Natural killer cell (primary cell): ENCODE measurements at regions not wholly inside any gene's neighbourhood (a gene's known extent, or its start where the extent isn't known, plus 50 kb on each side); places are given as distances from the start of the nearest gene placed in this dataset.

Source experiments
- ATAC-seq, 3 donors: fragments of 150-1000 bp in 2 of 3; fragments of 200-7000 bp in 1 of 3; cut with Tn5 transposase; 1 replicate in 1 of 3; 2 replicates in 2 of 3; pipeline ENCODE4 v1.10.0; 2021; ENCODE audit warnings: mild to moderate bottlenecking in 2 of 3, moderate library complexity in 2 of 3
- DNase-seq, 2 donors: peaks; one replicate each; pipeline versions ENCODE4 v3.0.0 to v3.0.0-alpha.2; 2013 to 2021; ENCODE audit warnings: mixed read lengths in 1 of 2
- H3K27ac ChIP-seq: one replicate; pipeline ENCODE4 v1.5.1; 2013; ENCODE audit warnings: mild to moderate bottlenecking, low read length
- H3K27me3 ChIP-seq: one replicate; pipeline ENCODE4 v1.6.1; 2013; ENCODE audit warnings: low read length; ENCODE audit not compliant: control insufficient read depth, insufficient read depth
- H3K36me3 ChIP-seq: one replicate; pipeline ENCODE4 v1.6.1; 2013; ENCODE audit warnings: low read length; ENCODE audit not compliant: control insufficient read depth, insufficient read depth
- H3K4me1 ChIP-seq: one replicate; pipeline ENCODE4 v1.6.1; 2013; ENCODE audit warnings: low read length; ENCODE audit not compliant: control insufficient read depth, insufficient read depth
- H3K4me3 ChIP-seq: one replicate; pipeline ENCODE4 v1.5.1; 2013; ENCODE audit warnings: low read length
- H3K9me3 ChIP-seq: one replicate; pipeline ENCODE4 v1.6.1; 2013; ENCODE audit warnings: low read length; ENCODE audit not compliant: control insufficient read depth, insufficient read depth
- H3K27ac Mint-ChIP-seq, 2 donors: one replicate each; pipeline ENCODE4 v1.8.0; 2022; ENCODE audit warnings: mild to moderate bottlenecking in 2 of 2, mixed read lengths in 2 of 2, moderate library complexity in 1 of 2
- H3K27me3 Mint-ChIP-seq, 2 donors: one replicate each; pipeline ENCODE4 v1.8.0; 2022; ENCODE audit warnings: low read depth in 2 of 2, mixed read lengths in 2 of 2
- H3K36me3 Mint-ChIP-seq: one replicate; pipeline ENCODE4 v1.8.0; 2022; ENCODE audit warnings: mixed read lengths
- H3K4me1 Mint-ChIP-seq, 2 donors: one replicate each; pipeline ENCODE4 v1.8.0; 2022; ENCODE audit warnings: mixed read lengths in 2 of 2
- H3K4me3 Mint-ChIP-seq: one replicate; pipeline ENCODE4 v1.8.0; 2022; ENCODE audit warnings: mild to moderate bottlenecking, moderate library complexity, mixed read lengths
- H3K9me3 Mint-ChIP-seq, 2 donors: one replicate each; pipeline ENCODE4 v1.8.0; 2022; ENCODE audit warnings: mixed read lengths in 2 of 2
- CTCF ChIP-seq: fragments of 200-600 bp; IDR thresholded peaks from one replicate; pipeline ENCODE4 v1.8.0; 2022; ENCODE audit warnings: antibody characterized with exemption
- WGBS: methylation state at CpG from one replicate; pipeline ENCODE4 v1.1.7; 2013; ENCODE audit warnings: missing lambda C conversion rate; ENCODE audit not compliant: insufficient coverage; 5-methylcytosine and 5-hydroxymethylcytosine counted together
- intact Hi-C: fragments of 100-400 bp; cut with micrococcal nuclease; formaldehyde crosslinking; loops from one replicate; pipeline ENCODE4 v1.14.2; 2022

- H3K27ac Mint-ChIP-seq: no peak overlapping the region
- H3K4me3 Mint-ChIP-seq: no peak overlapping the region
- Histone ChIP-seq H3K27me3 (no peaks in the 10 kb centered on the region), H3K9me3 (no peaks in the 10 kb centered on the region), H3K4me1 (no peaks in the 10 kb centered on the region), H3K4me3 (no peak overlapping the region), H3K36me3 (no peaks in the 10 kb centered on the region), H3K27ac (no peak overlapping the region)
- DNase-seq (no peak), ATAC-seq (no peak)
- intact Hi-C loops: loop anchor here (10.0 kb wide), 1 partner anchor 61 kb away; no protein-coding TSS in a partner anchor
- no peaks in the 10 kb centered on the region for H3K9me3 Mint-ChIP-seq
- peaks cover 0 to 8% of the 10 kb centered on the region in 2 donors for H3K4me1 Mint-ChIP-seq
- no peaks in the 10 kb centered on the region for H3K36me3 Mint-ChIP-seq
- 66% methylated on average over 11 of the region's 11 CpGs for WGBS
- H3K27me3 Mint-ChIP-seq: peaks cover 6 to 29% of the 10 kb centered on the region in 2 donors
- TF ChIP-seq CTCF: no peak
Observed at GRCh38 chr20:20953738-20954618, 152.2 kb downstream of the LINC00237 start.

GRCh38 chr20:20950620-20951019 lies 155.5 kb downstream of the LINC00237 start:
- H3K9me3 Mint-ChIP-seq: no peaks in the 10 kb centered on the region
- Histone ChIP-seq H3K9me3 (peaks cover 3% of the 10 kb centered on the region), H3K27ac (no peak overlapping the region), H3K4me3 (no peak overlapping the region), H3K36me3 (no peaks in the 10 kb centered on the region), H3K27me3 (no peaks in the 10 kb centered on the region), H3K4me1 (no peaks in the 10 kb centered on the region)
- ATAC-seq (no peak), DNase-seq (no peak)
- intact Hi-C loops: loop anchor here (10.0 kb wide), 1 partner anchor 64 kb away; no protein-coding TSS in a partner anchor
- WGBS: 93% methylated on average over 1 of the region's 2 CpGs
- H3K4me3 Mint-ChIP-seq: no peak overlapping the region
- H3K27ac Mint-ChIP-seq: no peak overlapping the region
- peaks cover 0 to 8% of the 10 kb centered on the region in 2 donors for H3K4me1 Mint-ChIP-seq
- no peak for TF ChIP-seq CTCF
- H3K36me3 Mint-ChIP-seq: no peaks in the 10 kb centered on the region
- peaks cover 6 to 29% of the 10 kb centered on the region in 2 donors for H3K27me3 Mint-ChIP-seq

- Mint-ChIP-seq H3K9me3 (no peaks in the 10 kb centered on the region), H3K27ac (no peak overlapping the region), H3K36me3 (no peaks in the 10 kb centered on the region), H3K27me3 (peaks cover 7 to 20% of the 10 kb centered on the region in 2 donors), H3K4me1 (no peaks in the 10 kb centered on the region), H3K4me3 (no peak overlapping the region)
- no peak for ATAC-seq
- intact Hi-C loops: no loop called here
- no peaks in the 10 kb centered on the region for H3K4me1 ChIP-seq
- H3K36me3 ChIP-seq: no peaks in the 10 kb centered on the region
- WGBS: 83% methylated on average over 1 of the region's 3 CpGs
- peaks cover 3% of the 10 kb centered on the region for H3K9me3 ChIP-seq
- no peak for TF ChIP-seq CTCF
- DNase-seq: no peak
- H3K27ac ChIP-seq: no peak overlapping the region
- H3K27me3 ChIP-seq: no peaks in the 10 kb centered on the region
- no peak overlapping the region for H3K4me3 ChIP-seq
Observed at GRCh38 chr20:20946122-20946759, 159.9 kb downstream of the LINC00237 start.
